GM23338 (cell line): ENCODE measurements at regions not wholly inside any gene's neighbourhood (a gene's known extent, or its start where the extent isn't known, plus 50 kb on each side); places are given as distances from the start of the nearest gene placed in this dataset.

Source experiments
- ATAC-seq: fragments of 200-7000 bp; cut with Tn5 transposase; 3 replicates; pipeline ENCODE4 v1.9.1; 2020
- DNase-seq: peaks from one replicate; pipeline ENCODE4 v3.0.0-alpha.2; 2015; ENCODE audit warnings: low spot score
- H2AFZ ChIP-seq: fragments of 200-600 bp; sonication (generic); 2 replicates; pipeline ENCODE4 v1.8.0; 2016; ENCODE audit warnings: antibody characterized with exemption, mild to moderate bottlenecking, moderate library complexity
- H3F3A ChIP-seq: fragments of 200-600 bp; sonication (generic); replicated peaks from 2 replicates; pipeline ENCODE4 v1.8.0; 2017; ENCODE audit warnings: antibody characterized with exemption, mixed run types, low read depth
- H3K27ac ChIP-seq: fragments of 200-600 bp; sonication (generic); 2 replicates; pipeline ENCODE4 v1.6.1; 2016; ENCODE audit warnings: low read depth
- H3K27me3 ChIP-seq: fragments of 200-600 bp; sonication (generic); 2 replicates; pipeline ENCODE4 v1.8.0; 2016; ENCODE audit warnings: mild to moderate bottlenecking, mixed run types, moderate library complexity; ENCODE audit not compliant: insufficient read depth
- H3K36me3 ChIP-seq: fragments of 200-600 bp; sonication (generic); 2 replicates; pipeline ENCODE4 v1.8.0; 2016; ENCODE audit warnings: mild to moderate bottlenecking; ENCODE audit not compliant: insufficient read depth
- H3K4me1 ChIP-seq: fragments of 200-600 bp; sonication (generic); 2 replicates; pipeline ENCODE4 v1.8.0; 2016; ENCODE audit warnings: mild to moderate bottlenecking, moderate library complexity; ENCODE audit not compliant: insufficient read depth
- H3K4me2 ChIP-seq: fragments of 200-600 bp; sonication (generic); 2 replicates; pipeline ENCODE4 v1.7.1; 2017; ENCODE audit warnings: mixed run types
- H3K4me3 ChIP-seq: fragments of 200-600 bp; sonication (generic); 2 replicates; pipeline ENCODE4 v1.6.1; 2016; ENCODE audit warnings: mixed run types
- H3K79me2 ChIP-seq: fragments of 200-600 bp; sonication (generic); replicated peaks from 2 replicates; pipeline ENCODE4 v1.8.0; 2017; ENCODE audit warnings: mild to moderate bottlenecking; ENCODE audit not compliant: insufficient read depth
- H3K9me2 ChIP-seq: fragments of 200-600 bp; sonication (generic); 2 replicates; pipeline ENCODE4 v1.8.0; 2017; ENCODE audit not compliant: insufficient read depth
- H4K20me1 ChIP-seq: fragments of 200-600 bp; sonication (generic); replicated peaks from 2 replicates; pipeline ENCODE4 v1.8.0; 2017; ENCODE audit warnings: mild to moderate bottlenecking; ENCODE audit not compliant: insufficient read depth
- H3K27ac Mint-ChIP-seq: 2 replicates; pipeline ENCODE4 v1.8.0; 2020; ENCODE audit warnings: inconsistent platforms, mild to moderate bottlenecking, moderate library complexity, mixed read lengths
- H3K27me3 Mint-ChIP-seq: 3 replicates; pipeline ENCODE4 v1.8.0; 2022; ENCODE audit warnings: low read depth, mild to moderate bottlenecking, moderate library complexity, mixed read lengths, inconsistent platforms; ENCODE audit not compliant: insufficient read depth, poor library complexity
- H3K36me3 Mint-ChIP-seq: 3 replicates; pipeline ENCODE4 v1.8.0; 2021; ENCODE audit warnings: low read depth, mild to moderate bottlenecking, inconsistent platforms, moderate library complexity, mixed read lengths
- H3K4me1 Mint-ChIP-seq: 3 replicates; pipeline ENCODE4 v1.8.0; 2020; ENCODE audit warnings: mild to moderate bottlenecking, inconsistent platforms, mixed read lengths
- H3K4me3 Mint-ChIP-seq: 3 replicates; pipeline ENCODE4 v1.8.0; 2021; ENCODE audit warnings: moderate library complexity, mild to moderate bottlenecking, inconsistent platforms, mixed read lengths
- H3K9me3 Mint-ChIP-seq: 3 replicates; pipeline ENCODE4 v1.8.0; 2020; ENCODE audit warnings: moderate library complexity, mild to moderate bottlenecking, inconsistent platforms, mixed read lengths
- CTCF ChIP-seq, 2 experiments: fragments of 200-600 bp in 1 of 2; sonication (generic) in 1 of 2; conservative IDR thresholded peaks; 2 replicates each; pipeline versions ENCODE4 v1.5.1 to v1.6.1; 2016 to 2017; ENCODE audit warnings: antibody characterized with exemption in 2 of 2, low read depth in 2 of 2, mild to moderate bottlenecking in 2 of 2, moderate library complexity in 1 of 2
- NANOG ChIP-seq: IDR thresholded peaks from 2 replicates; pipeline ENCODE4 v1.6.1; 2016; ENCODE audit warnings: antibody characterized with exemption, borderline replicate concordance
- REST ChIP-seq: IDR thresholded peaks from one replicate; pipeline ENCODE4 v1.6.1; 2018; ENCODE audit warnings: antibody characterized with exemption; ENCODE audit not compliant: unreplicated experiment
- ZNF462 ChIP-seq: fragments of 250-450 bp; sonication (Bioruptor Pico); IDR thresholded peaks from 2 replicates; pipeline ENCODE4 v1.5.0; 2020; ENCODE audit warnings: mild to moderate bottlenecking, moderate library complexity

DNA sequence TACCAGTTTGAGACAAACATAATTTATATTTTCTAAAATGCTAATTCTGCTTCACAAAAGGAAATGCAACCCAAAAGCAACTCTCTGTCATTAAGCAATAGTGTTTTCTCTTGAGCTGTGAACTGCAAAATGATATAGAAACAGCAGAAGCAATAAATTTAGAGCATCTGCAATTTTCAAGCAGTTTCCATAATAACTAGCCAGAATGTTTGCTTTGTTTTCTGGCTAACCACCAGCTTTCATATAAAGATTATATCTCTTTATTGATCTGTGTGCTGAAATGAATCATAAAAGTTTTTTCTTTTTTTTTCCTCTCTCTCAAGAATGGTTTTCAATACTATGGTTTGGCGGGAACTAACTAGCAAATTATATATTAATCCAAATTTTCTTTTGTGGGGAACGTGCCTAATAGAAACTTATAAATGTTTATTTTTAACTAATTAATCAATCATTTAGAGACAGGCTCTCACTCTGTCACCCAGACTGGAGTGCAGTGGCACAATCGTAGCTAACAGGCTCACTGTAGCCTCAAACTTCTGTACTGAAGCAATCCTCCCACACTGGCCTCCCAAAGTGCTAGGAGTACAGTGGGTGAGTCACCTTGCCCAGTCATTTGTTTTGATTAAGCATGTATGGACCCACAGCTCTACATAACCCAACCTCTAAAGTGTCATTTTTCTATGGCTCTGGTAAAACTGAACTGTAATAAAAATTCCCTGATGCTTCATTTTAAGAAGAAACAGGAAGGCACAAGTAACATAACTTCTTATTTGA is 830.1 kb upstream of the MGAT4C start:
- H3K4me3 ChIP-seq, result no peak overlapping the region
- H3K27me3 Mint-ChIP-seq, result no peaks in the 10 kb centered on the region
- no peaks in the 10 kb centered on the region for H3K9me3 Mint-ChIP-seq
- H3K27ac ChIP-seq, result no peak overlapping the region
- H3F3A ChIP-seq, result no peaks in the 10 kb centered on the region
- no peak overlapping the region for H3K27ac Mint-ChIP-seq
- no peaks in the 10 kb centered on the region for H3K27me3 ChIP-seq
- no peaks in the 10 kb centered on the region for H3K4me1 ChIP-seq
- ATAC-seq (no peak), DNase-seq (no peak)
- no peaks in the 10 kb centered on the region for H3K36me3 Mint-ChIP-seq
- H4K20me1 ChIP-seq, result no peaks in the 10 kb centered on the region
- TF ChIP-seq ZNF462 (CRISPR knock-in tag), result no peak
- TF ChIP-seq REST, result no peak
- no peak for TF ChIP-seq CTCF (conservative IDR thresholded peaks at IDR 0.05; ENCODE audit: low read depth in 2 of 2)
- TF ChIP-seq NANOG, result no peak
- no peaks in the 10 kb centered on the region for H3K9me2 ChIP-seq
- H3K4me3 Mint-ChIP-seq, result no peak overlapping the region
- H3K79me2 ChIP-seq, result no peaks in the 10 kb centered on the region
- H2AFZ ChIP-seq, result no peak overlapping the region
- H3K4me2 ChIP-seq, result no peak overlapping the region
- H3K4me1 Mint-ChIP-seq, result no peaks in the 10 kb centered on the region; the same call in 2 of the 3 replicates
- no peaks in the 10 kb centered on the region for H3K36me3 ChIP-seq
